ENCODE measurements at regions not wholly inside any gene's neighbourhood (a gene's known extent, or its start where the extent isn't known, plus 50 kb on each side); places are given as distances from the start of the nearest gene placed in this dataset.

- no peak for TF ChIP-seq CTCF (IDR thresholded peaks at IDR 0.05; ENCODE audit: insufficient read depth, low read length, poor library complexity, severe bottlenecking)
- TF ChIP-seq EZH2phosphoT487 (conservative IDR thresholded peaks at IDR 0.05; ENCODE audit: low read length), result no peak
These were observed 227.6 kb downstream of the FAM43A start for GRCh38 chr3:194913316-194913715.

Data from SU-DHL-6 (cell line).